Astrocyte of the cerebellum (primary cell): ENCODE measurements at regions not wholly inside any gene's neighbourhood (a gene's known extent, or its start where the extent isn't known, plus 50 kb on each side); places are given as distances from the start of the nearest gene placed in this dataset.
"Not testable (repeated sequence)": the region's sequence is repeated elsewhere in the genome, so short reads cannot be mapped to it uniquely, and the experiment has no call there.

Source experiments
- DNase-seq: peaks from one replicate; pipeline ENCODE4 v3.0.0-alpha.2; 2011; ENCODE audit warnings: low read depth
- H3K4me3 ChIP-seq: 2 replicates; pipeline ENCODE4 v1.5.1; 2011; ENCODE audit warnings: mild to moderate bottlenecking, low read depth, low read length, moderate library complexity
- CTCF ChIP-seq: IDR thresholded peaks from 2 replicates; pipeline ENCODE4 v1.5.1; 2012; ENCODE audit warnings: low read length, low read depth, moderate library complexity, mild to moderate bottlenecking; ENCODE audit errors: missing control alignments
- in situ Hi-C: cut with HindIII; loops from 2 replicates; pipeline ENCODE4 v1.10.0; 2017; ENCODE audit warnings: low sequenced_read_pairs

GRCh38 chr11:41534861-41535260 is 75.4 kb upstream of the LRRC4C start:
- no peak for DNase-seq
- no peak for TF ChIP-seq CTCF
- in situ Hi-C loops, result no loop called here
- no peak overlapping the region for H3K4me3 ChIP-seq

- no peak overlapping the region for H3K4me3 ChIP-seq
- TF ChIP-seq CTCF, result no peak
- no peak for DNase-seq
- in situ Hi-C loops, result no loop called here
Observed at GRCh38 chr11:41536021-41536568, 76.6 kb upstream of the LRRC4C start.

- DNase-seq, in situ Hi-C loops, H3K4me3 ChIP-seq: not testable (repeated sequence)
Observed at GRCh38 chr11:41544902-41545301, 85.5 kb upstream of the LRRC4C start.

- no peak overlapping the region for H3K4me3 ChIP-seq
- no peak for TF ChIP-seq CTCF
- in situ Hi-C loops, result no loop called here
- no peak for DNase-seq
Observed at GRCh38 chr11:41578421-41579051, 119.1 kb upstream of the LRRC4C start.

- no peak overlapping the region for H3K4me3 ChIP-seq
- in situ Hi-C loops, result no loop called here
- no peak for DNase-seq
- no peak for TF ChIP-seq CTCF
Observed at GRCh38 chr11:41579546-41579945, 120.1 kb upstream of the LRRC4C start.

- H3K4me3 ChIP-seq, result no peak overlapping the region
- TF ChIP-seq CTCF, result no peak
- in situ Hi-C loops, result no loop called here
- no peak for DNase-seq
Observed at GRCh38 chr11:41609511-41609910, 150.1 kb upstream of the LRRC4C start.

- DNase-seq, result no peak
- peak; percentile 50 for TF ChIP-seq CTCF
Observed at GRCh38 chr11:41612415-41612814, 153.0 kb upstream of the LRRC4C start.

More at GRCh38 chr11:41612415-41612814, 153.0 kb upstream of the LRRC4C start:
- in situ Hi-C loops, result no loop called here
- H3K4me3 ChIP-seq, result no peak overlapping the region
